ENCODE measurements at regions not wholly inside any gene's neighbourhood (a gene's known extent, or its start where the extent isn't known, plus 50 kb on each side); places are given as distances from the start of the nearest gene placed in this dataset.

- H3K9me3 Mint-ChIP-seq: no peaks in the 10 kb centered on the region
- H3K27me3 Mint-ChIP-seq (ENCODE audit: low read depth): peaks cover 12% of the 10 kb centered on the region
- peak overlapping the region; percentile 39 for H3K27ac Mint-ChIP-seq
- H3K36me3 Mint-ChIP-seq: no peaks in the 10 kb centered on the region
- H3K4me1 Mint-ChIP-seq: peaks cover 8% of the 10 kb centered on the region
- H3K4me3 Mint-ChIP-seq: no peak overlapping the region
- TF ChIP-seq CTCF (IDR thresholded peaks at IDR 0.05; ENCODE audit: unreplicated experiment): no peak
- DNase-seq (ENCODE audit: low spot score in 2 of 2, unreplicated experiment in 2 of 2): no peak
These were observed 650.8 kb upstream of the KLF12 start for GRCh38 chr13:74784959-74785358.

DNA sequence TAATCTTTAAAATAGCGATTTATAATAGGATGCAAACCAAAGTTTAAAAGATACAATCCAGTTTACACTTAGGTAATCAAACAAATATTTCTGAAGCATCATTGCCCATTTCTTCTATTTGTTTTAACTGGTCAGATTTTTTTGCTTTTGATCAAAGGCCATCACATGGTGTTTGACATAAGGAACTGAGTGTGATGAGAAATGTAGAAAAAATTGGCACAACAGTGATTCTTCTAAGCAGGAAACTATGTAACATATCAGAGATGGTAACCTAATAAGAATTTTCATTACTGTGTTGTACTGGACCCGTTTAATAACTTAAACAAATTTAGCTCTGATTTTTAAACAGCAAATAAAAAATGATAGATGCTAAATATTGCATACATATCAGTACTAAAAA, 644.7 kb upstream of the KLF12 start:
- H3K36me3 Mint-ChIP-seq: no peaks in the 10 kb centered on the region
- no peak for TF ChIP-seq CTCF (IDR thresholded peaks at IDR 0.05; ENCODE audit: unreplicated experiment)
- no peaks in the 10 kb centered on the region for H3K9me3 Mint-ChIP-seq
- H3K4me1 Mint-ChIP-seq: no peaks in the 10 kb centered on the region
- peaks cover 1% of the 10 kb centered on the region for H3K27me3 Mint-ChIP-seq (ENCODE audit: low read depth)
- DNase-seq (ENCODE audit: low spot score in 2 of 2, unreplicated experiment in 2 of 2): no peak
- H3K27ac Mint-ChIP-seq: no peak overlapping the region
- no peak overlapping the region for H3K4me3 Mint-ChIP-seq

DNA sequence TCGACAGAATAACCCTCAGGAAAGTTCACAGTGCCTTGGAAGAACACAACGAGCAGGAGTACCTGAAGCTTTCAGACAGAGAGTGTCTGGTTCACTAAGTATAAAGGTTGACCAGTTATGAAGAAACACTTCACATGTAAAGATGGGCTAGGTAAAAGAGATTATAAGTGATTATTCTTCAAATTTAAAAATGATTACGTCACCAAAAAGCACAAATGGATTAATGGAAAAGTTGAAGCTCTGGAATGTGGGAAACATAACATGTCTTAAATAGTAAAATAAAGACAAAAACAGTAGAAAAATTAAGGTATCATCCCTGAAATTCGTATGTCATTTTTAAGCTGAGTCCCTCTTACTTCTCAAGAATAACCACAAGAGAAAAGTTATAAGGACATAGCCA, 643.9 kb upstream of the KLF12 start:
- Mint-ChIP-seq H3K27me3 (ENCODE audit: low read depth) (peaks cover 1% of the 10 kb centered on the region), H3K4me3 (no peak overlapping the region), H3K4me1 (no peaks in the 10 kb centered on the region), H3K27ac (no peak overlapping the region), H3K36me3 (no peaks in the 10 kb centered on the region), H3K9me3 (no peaks in the 10 kb centered on the region)
- no peak for TF ChIP-seq CTCF (IDR thresholded peaks at IDR 0.05; ENCODE audit: unreplicated experiment)
- DNase-seq (ENCODE audit: low spot score in 2 of 2, unreplicated experiment in 2 of 2): no peak

DNA sequence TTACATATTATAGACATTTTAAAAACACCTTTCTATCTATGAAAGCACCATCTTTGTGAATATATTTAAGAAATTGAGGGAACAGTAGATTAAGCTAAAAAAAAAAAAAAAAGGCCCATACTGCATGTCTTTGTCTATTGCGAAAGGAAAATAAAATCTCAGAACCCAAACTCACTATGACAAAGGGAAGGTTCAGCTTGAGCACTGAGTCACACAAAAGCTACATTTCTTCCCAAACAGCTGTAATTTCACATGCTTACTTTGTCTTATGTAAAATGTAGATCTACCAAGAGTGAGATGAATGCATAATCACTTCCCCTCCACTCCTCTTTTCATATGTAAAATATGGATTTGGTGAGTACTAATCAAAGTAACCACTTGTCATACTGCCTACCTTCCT, 640.1 kb upstream of the KLF12 start:
- Mint-ChIP-seq H3K4me3 (no peak overlapping the region), H3K4me1 (peaks cover 7% of the 10 kb centered on the region), H3K9me3 (no peaks in the 10 kb centered on the region), H3K27ac (no peak overlapping the region), H3K36me3 (no peaks in the 10 kb centered on the region), H3K27me3 (ENCODE audit: low read depth) (no peaks in the 10 kb centered on the region)
- no peak for DNase-seq (ENCODE audit: low spot score in 2 of 2, unreplicated experiment in 2 of 2)
- no peak for TF ChIP-seq CTCF (IDR thresholded peaks at IDR 0.05; ENCODE audit: unreplicated experiment)

GRCh38 chr13:74773248-74773647, 639.0 kb upstream of the KLF12 start:
- peaks cover 2% of the 10 kb centered on the region for H3K27me3 Mint-ChIP-seq (ENCODE audit: low read depth)
- peaks cover 11% of the 10 kb centered on the region for H3K4me1 Mint-ChIP-seq
- no peak for TF ChIP-seq CTCF (IDR thresholded peaks at IDR 0.05; ENCODE audit: unreplicated experiment)
- no peaks in the 10 kb centered on the region for H3K9me3 Mint-ChIP-seq
- no peak for DNase-seq (ENCODE audit: low spot score in 2 of 2, unreplicated experiment in 2 of 2)
- no peak overlapping the region for H3K4me3 Mint-ChIP-seq
- no peak overlapping the region for H3K27ac Mint-ChIP-seq
- no peaks in the 10 kb centered on the region for H3K36me3 Mint-ChIP-seq

- Mint-ChIP-seq H3K27me3 (ENCODE audit: low read depth) (peaks cover 2% of the 10 kb centered on the region), H3K4me1 (peaks cover 11% of the 10 kb centered on the region), H3K9me3 (no peaks in the 10 kb centered on the region), H3K27ac (no peak overlapping the region), H3K36me3 (no peaks in the 10 kb centered on the region), H3K4me3 (no peak overlapping the region)
- no peak for TF ChIP-seq CTCF (IDR thresholded peaks at IDR 0.05; ENCODE audit: unreplicated experiment)
- DNase-seq (ENCODE audit: low spot score in 2 of 2, unreplicated experiment in 2 of 2): no peak
These were observed 637.8 kb upstream of the KLF12 start for GRCh38 chr13:74771964-74772363.
